HK-2 (cell line): ENCODE measurements at regions not wholly inside any gene's neighbourhood (a gene's known extent, or its start where the extent isn't known, plus 50 kb on each side); places are given as distances from the start of the nearest gene placed in this dataset.

Experiments
- DNase-seq: peaks from one replicate; pipeline ENCODE4 v3.0.0-alpha.2; 2018; ENCODE audit not compliant: unreplicated experiment

DNA sequence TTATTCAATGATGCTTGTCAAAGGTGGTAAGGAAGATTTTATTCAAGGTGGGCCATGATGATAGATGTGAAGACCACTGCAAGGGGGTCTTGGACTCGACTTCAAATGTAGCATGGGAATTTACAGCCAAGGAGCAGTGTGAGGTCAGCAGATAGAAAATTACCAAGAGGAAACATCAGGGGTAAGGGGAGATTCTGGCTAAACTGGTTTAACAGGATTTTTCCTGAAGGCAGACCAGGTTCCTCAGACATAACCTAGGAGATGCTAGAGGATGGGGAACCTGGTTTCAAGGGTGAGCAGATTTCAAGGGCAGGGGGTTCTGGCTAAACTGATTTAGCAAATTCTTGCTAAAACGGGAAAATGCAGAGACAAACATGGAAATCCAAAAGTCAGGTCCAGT is 464.9 kb downstream of the TAFA4 start:
- DNase-seq: no peak

DNA sequence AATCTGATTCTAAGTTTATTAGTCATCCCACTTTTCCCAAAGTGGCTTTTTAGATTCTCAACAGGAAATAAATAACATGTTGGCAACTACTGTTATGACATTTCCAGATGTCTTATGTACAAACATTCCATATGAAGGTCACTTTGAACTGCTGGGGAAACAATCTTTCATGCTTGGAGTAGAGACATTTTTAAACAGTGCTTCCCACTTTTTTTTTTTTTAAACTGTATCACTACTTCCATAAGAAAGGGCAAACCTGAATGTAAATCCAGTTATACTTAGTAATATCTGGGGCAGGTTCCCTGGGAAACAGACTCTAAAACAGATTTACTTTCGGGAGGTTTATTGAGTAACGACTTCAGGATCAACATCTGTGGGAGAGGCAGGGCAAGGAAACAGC is 473.8 kb downstream of the TAFA4 start:
- no peak for DNase-seq

DNA sequence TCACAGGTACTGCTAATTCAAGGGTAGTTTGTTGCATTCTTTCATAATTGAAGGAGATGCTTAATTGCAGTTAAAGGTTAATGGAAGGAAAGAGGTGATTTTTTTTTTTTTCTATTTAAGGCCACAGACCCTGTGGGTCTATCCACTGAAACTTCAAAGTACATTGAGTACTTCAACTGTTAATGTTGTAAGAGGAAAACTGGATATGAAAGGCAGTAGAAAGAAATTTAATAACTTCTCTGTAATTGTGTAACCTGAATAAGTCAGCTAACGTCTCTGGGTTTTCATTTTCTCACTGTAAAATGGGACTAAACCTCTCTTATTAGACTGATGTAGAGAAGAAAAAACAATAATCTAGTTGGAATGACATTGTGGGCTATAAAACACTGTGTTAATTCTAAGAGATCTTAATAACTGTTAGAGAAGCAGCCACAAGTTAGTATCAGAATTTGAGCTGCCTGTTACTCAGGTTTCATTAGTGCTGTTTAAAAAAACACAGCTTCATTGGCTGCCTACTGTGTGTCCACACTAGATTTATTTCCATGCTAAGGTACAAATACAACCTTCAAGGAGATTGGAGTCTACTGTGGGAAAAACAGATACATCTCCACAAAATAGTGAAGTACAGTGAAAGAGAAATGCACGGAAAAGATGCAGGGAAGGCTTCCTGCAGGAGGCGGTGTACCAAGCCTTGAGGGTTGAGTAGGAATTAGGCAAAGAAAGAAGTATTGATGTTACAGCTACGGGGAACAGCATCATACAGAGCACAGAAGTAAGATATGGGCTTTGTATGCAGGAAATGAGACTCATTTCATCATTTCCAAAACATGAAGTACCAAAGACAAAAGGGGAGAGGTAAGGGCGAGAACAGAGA is 483.6 kb downstream of the TAFA4 start:
- DNase-seq: no peak

DNA sequence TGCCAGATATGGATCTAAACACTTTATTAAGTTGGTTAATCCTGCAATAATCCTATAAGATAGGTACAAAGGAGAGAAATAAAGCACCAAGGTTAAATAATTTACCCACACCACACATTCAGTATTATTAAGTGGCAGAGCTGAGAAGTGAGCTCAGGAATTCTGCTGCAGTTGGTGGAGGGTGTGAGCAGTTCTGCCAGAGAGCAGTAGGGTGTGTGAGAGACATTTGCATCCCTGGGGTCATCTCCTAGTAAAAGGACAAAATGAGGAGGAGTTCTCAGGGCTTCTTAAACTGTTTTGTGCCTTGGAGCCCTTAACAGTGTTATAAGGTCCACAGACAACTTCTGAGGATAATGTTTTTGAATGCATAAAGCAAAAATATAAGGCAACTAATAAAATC is 484.5 kb downstream of the TAFA4 start:
- DNase-seq: no peak

DNA sequence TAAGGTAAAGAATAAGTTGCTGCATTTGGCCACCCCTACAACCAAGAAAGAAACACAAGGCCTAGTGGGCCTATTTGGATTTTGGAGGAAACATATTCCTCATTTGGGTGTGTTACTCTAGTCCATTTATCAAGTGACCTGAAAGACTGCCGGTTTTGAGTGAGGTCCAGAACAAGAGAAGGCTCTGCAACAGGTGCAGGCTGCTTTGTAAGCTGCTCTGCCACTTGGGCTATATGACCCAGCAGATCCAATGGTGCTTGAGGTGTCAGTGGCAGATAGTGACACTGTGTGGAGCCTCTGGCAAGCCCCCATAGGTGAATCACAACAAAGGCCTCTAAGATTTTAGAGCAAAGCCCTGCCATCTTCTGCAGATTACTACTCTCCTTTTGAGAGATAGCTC is 491.3 kb downstream of the TAFA4 start:
- DNase-seq: no peak

DNA sequence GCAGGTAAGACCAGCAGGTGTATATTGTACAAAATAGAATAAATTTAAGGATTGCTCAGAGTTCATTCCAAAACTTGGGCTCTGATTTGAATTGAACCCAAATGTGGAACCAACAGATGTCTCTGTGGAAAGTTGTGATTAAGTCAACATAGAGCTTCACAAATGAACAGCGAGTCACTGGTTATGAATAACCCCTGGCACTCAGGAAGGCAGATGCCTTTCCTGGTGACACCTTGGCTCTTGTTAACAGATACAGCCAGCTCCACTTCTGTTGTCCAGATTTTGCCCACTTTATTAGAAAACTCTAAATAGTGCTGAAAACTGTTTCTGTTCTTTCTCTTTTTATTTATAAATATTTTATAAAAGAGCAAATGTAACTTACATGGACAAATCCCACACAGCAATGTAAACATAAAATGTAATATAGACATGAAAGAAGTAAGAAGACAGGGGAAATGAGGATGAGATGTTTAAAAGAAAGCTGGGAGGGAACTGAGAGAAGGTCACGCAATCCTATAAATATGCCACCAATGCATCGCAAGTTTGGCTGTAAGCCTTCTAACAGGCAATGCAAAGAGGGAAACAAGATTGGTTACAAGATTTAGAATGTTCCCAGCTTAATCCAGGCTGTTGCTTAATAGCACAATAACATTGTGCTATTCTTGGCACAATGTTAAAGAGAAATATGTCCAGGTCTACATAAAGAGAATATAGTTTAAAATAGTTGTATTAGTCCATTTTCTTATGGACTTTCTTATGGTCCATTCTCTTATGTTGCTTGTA is 495.5 kb downstream of the TAFA4 start:
- DNase-seq: no peak

DNA sequence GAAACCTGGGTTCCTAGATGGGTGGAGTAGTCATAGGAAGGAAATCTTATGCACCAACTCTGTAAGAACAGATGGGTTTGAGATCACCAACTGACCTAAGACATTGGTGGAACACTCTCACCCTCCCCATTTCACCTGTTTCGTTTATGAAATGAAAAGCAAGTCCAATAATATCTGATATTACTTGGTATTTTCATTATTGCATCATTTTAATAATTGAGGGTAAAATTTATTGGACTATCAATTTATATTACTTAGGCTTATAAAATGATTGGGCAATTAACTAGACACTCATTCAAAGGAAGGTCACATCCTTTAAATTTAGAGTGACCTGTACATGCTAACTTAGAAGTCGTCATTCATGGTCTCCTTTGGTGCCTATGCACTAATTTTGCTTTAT is 503.9 kb downstream of the TAFA4 start:
- no peak for DNase-seq

DNA sequence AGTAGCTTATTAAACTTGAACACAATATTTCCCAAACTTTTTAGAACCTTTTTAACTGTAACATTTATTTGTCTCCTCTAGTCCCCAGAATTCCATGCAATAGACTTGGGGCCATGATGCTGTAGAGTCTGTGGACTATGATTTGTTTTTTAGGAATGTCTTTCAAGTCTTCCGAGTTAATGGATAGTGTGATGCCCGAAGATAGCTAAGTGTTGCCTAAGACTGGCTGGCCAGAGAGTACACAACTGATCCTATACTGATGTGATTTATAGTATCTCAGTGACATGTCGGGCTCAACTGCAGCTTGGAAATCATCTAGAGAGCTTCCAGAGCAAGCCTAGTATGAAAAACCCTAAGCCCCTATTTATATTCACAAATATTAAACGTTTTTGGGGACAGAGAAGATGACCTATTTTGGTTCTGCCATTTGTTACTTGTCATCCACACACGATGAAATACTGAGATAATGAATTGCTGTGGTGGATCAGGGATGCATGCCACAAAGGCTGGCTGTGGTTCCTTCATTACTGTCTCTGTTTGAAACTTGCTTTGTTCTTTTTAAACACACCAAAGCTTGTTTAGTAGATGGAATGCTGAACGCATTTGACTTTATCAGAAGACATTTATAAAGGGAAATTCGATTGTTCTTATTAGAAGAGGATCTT is 507.4 kb downstream of the TAFA4 start:
- DNase-seq: no peak

DNA sequence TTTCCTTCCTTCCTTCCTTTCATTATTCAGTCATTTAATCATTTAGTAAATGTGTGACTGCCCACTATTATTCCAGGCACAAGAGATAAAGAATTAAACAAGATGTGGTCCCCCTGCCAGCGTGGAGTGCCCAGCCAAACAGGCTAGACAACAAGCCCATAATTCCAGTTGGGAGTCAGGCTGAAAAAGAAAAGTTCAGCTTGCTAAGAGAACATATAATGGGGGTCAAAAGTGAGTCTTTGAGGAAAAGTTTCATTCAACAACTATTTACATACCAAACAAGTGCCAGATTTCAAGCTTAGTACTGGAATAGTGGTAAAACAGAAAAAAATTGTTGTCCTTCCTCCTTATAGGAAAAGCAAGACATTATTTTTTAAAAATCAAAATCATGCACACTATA is 523.7 kb downstream of the TAFA4 start:
- DNase-seq: no peak

DNA sequence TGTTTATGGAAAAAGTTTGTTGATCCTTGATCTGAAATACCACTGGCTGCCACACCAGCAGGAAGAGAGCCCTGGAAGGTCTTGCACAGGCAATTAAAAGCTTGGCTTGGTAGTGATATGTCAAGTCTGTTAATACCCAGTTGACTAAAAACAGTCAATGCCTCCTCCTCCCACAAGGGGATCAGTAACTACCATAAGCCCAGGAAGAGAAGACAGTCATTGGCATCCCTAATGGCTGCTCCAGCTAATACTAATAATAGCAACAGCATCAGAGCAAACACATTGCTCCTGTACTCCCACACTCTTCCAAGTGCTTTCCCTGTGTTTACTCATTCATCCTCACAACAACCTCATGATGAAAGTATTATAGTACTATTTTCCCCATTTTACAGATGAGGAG is 528.6 kb downstream of the TAFA4 start:
- DNase-seq: no peak

DNA sequence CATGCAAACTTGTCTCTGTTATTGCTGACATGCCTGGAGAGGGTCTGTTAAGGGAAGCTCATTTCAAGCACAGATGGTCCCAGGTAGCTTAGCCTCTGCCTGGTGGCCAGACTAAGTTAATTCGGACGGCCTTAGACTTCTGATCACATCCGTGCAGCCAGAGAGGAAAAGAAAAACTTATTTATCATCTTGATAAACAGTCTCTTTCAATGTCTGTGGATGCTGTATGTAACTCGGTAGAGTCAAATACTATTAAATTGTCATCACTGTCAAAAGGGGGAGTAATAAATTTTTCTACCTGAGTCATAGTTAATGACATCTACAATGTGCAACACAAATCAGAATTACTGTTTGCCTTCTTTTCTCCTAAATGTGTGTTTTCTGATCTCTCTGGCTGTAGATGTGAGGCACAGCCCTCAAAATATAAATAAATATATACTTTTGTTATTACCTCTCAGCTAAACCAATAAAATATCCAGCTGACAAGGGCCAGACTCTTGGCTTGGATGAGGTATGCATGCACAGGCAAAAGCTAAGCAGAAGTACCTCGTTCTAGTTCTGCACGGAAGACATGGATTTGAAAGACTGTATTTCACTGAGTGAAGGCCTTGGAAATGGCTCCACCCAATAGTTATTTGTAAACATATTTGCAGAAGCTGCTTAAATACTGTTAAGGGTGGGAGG is 530.0 kb downstream of the TAFA4 start:
- DNase-seq: no peak

DNA sequence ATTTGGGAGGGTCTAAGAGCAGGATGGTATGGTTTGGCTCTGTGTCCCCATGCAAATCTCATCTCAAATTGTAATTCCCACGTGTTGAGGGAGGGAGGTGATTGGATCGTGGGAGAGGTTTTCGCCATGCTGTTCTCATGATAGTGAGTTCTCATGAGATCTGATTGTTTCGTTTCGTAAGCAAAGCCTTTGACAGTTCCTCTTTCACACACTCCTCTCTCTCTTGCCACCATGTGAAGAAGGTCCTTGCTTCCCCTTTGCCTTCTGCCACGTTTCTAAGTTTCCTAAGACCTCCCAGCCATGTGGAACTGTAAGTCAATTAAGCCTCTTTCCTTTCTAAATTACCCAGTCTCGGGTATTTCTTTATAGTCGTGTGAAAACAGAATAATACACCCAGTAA is 553.7 kb downstream of the TAFA4 start:
- no peak for DNase-seq

DNA sequence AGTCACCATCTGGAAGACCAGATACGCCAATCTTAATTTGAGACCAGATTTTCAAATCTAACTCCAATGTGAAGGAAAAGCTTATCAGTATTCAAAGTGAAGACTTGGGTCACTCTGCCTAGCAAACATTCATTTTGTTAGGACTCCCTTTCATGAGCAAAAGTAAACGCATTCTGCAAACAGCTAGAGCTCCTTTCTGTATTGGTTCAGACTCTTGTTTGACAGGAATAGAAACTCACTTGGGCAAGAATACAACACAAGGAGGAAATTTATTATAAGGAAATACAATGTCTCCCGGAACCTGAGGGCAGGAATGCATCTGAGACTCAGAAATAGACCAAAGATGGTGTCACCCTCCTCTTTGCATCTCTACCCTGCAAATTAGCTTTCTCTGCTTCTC is 558.6 kb downstream of the TAFA4 start:
- DNase-seq: no peak

DNA sequence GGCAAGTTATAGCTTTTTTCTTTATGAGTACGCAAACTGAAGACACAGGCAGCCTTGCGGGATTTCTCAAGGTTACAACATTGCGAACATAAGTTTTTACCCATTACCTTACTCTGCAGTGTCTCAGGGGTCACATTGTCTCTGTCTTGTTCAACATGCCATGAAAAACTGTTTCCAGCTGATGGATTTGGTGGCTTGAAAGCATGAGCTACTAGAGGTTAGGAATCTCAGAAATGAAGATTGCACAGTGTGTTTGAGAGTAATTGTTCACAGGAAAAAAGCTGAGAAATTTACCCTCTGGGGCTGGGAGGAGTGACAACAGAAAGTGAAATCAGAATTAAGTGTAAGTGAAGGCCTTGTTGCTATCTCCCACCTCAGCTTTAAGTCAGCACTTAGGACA is 568.6 kb downstream of the TAFA4 start:
- no peak for DNase-seq

DNA sequence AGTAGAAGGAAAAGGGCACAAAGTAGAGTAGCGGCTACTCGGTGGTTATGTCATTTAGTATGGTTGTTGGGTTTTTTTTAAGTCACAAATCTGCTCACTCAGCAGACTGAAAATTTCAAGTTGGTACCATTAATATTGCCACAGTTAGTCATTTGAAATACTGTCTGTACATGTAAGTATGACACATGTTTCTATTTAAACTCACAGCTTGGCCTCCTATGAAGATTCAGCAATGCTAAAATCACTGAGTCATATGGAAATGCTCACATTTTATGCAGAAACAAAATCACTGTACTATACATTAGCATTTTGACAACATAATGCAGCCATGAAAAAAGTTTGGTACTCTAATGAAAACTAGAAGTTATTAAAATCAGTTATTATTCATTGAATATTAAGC is 571.9 kb downstream of the TAFA4 start:
- no peak for DNase-seq

DNA sequence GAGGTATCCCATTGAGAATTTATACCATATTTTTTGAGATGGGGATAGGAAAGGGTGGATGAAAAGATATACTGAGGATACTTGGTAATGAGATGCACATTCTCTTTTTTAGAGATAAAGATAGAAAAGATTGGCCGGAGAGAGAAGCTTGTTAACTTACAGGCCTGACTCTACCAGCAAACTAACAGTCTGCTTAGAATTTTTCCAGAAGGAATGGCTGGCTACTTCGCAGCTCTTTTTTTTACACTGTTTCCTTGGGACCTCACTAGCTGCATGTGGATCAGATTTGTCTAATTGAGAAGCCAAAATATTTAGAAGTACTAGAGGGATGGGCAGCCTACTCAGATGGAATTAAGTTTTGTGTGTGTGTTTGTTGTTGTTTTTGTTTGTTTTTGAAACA is 586.6 kb downstream of the TAFA4 start:
- no peak for DNase-seq

DNA sequence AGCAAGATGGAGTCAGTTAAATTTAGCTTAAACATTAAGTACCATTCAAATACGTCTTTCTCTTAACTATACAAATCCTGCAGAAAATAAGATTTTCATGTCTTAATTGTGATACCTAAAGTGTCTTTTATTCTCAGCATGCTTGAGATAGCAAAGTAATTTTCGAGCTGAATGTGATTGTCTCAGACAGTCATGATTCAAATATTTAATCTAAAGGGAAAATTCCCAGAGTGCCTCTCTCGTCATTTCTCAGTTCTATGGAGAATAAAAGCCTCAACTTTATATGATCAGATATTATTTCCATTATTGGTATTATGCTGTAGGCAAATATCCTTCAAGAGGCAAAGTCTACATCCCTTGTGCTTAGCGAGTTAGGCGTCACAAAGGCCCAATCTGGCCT is 589.9 kb downstream of the TAFA4 start:
- DNase-seq: no peak

DNA sequence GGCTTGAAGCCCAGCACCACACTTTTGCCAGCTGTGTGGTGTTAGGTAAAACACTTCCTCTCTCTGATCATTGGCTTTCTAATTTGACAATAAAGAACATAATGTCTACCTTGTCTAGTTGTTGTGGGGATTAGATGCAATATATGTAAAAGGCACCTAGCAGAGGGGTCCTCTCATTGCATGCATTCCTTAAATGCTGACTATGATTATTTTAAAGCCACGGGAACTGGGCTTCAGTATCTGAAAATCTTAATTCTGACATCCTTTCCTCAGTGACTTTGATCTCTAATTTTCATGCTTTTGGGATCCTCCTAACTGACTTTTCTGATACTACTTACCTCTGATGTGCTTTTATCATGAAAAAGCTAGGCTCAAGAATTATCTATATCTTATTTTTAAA is 596.3 kb downstream of the TAFA4 start:
- DNase-seq: no peak

DNA sequence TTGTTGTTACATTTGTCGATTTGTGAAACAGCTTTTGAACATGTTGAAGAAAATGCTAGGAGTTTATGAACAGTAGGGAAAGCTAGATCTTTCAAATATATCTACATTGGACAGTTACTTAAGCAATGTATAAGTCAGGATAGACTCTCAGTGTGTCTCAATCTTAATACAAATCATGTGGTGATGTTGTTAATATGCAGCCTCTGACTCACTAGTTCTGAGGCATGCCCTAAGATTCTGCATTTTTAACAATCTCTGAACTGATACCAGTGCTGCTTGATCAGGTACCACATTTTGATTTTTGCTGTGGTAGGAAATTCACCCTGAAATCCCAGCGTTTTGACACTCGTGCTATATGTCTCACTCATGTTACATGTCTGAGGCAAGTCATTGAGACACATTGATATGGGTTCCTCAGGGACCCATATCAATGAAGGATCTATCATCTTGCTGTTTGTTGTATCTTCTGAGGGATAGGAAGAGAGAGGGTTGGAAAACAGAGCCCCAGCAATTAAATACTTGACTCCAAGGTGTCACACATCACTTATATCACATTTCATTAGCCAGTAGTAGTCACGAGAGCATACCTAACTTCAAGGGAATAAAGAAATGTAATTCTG is 597.9 kb downstream of the TAFA4 start:
- DNase-seq: no peak

DNA sequence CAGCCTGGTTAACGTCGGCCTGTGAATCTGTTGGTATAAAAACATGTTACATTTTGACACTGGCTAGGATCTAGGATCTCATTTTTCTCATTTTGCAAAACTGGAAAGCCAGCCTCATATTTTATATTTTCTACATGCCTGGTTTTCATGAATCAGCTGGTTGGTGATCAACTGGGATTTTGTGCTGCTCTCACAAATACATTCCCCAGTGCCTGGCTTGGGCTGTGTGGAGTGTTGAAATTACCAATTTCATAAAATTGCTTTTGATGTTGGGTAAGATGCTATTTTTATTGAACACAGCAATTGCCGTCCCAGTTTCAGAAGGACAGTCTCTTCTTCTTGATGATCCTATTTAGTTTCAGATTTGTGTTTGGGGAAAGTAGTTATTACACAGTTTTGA is 604.3 kb downstream of the TAFA4 start:
- DNase-seq: no peak

DNA sequence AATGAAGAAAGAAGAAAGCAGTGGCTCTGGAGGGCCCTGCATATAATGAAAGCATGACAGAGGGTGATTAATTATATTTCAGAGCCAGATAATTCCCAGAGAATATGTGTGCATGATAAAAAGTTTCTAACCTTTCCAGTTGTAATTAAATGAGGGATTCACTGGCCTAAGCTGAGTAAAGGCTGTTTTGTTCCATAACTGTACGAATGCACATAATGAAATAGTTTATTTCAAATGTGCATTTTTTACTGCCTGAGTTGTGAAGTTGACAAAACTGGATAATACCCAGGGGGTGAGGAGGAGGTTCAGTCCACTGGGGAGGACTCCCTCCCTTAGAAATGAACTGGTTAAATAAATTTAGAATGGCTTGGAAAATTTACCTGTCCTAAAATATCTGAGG is 616.4 kb downstream of the TAFA4 start:
- no peak for DNase-seq

DNA sequence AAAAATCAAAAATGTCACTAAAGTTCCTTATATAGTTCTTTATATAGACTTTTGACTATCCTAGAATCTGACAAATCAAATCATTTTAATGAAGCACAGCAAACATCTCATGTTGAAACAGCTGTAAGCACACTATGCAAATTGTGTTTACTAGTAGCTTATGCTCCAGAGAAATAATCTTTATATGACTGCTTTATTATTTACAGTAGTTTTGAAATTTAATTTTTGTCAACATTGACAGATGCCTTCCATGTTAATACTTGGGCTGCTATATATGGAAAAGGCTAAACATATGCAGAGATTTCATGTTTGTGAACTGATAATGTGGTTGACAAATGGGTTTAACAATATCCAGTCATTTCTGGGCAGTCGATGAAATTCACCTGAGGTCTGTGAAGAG is 616.8 kb downstream of the TAFA4 start:
- DNase-seq: no peak
